ELF-1 (cell line): ENCODE measurements at regions not wholly inside any gene's neighbourhood (a gene's known extent, or its start where the extent isn't known, plus 50 kb on each side); places are given as distances from the start of the nearest gene placed in this dataset.

ENCODE experiments used
- DNase-seq: peaks from one replicate; pipeline ENCODE4 v3.0.0-alpha.2; 2016; ENCODE audit warnings: low read depth, low spot score

- DNase-seq = peak; percentile 3
Measured at GRCh38 chr12:128170181-128170580, 96.8 kb upstream of the TMEM132C start.

- no peak for DNase-seq
Measured at GRCh38 chr12:128178565-128178964, 88.4 kb upstream of the TMEM132C start.

GRCh38 chr12:128178966-128179365 lies 88.0 kb upstream of the TMEM132C start:
- DNase-seq = no peak

GRCh38 chr12:128180166-128180565 lies 86.8 kb upstream of the TMEM132C start:
- DNase-seq = no peak

- no peak for DNase-seq
Measured at GRCh38 chr12:128190052-128190451, 76.9 kb upstream of the TMEM132C start.

- peak; percentile 63 for DNase-seq
Measured at GRCh38 chr12:128190614-128191013, 76.4 kb upstream of the TMEM132C start.

- peak; percentile 3 for DNase-seq
Measured at GRCh38 chr12:128191380-128191779, 75.6 kb upstream of the TMEM132C start.

GRCh38 chr12:128204711-128205110 lies 62.3 kb upstream of the TMEM132C start:
- DNase-seq = no peak

GRCh38 chr12:128205145-128205544 lies 61.8 kb upstream of the TMEM132C start:
- no peak for DNase-seq

GRCh38 chr12:128205758-128206157 lies 61.2 kb upstream of the TMEM132C start:
- DNase-seq = no peak
